SK-N-SH (cell line): ENCODE measurements at regions not wholly inside any gene's neighbourhood (a gene's known extent, or its start where the extent isn't known, plus 50 kb on each side); places are given as distances from the start of the nearest gene placed in this dataset.

ENCODE experiments used
- CTCF ChIA-PET: fragments of 300-600, 350-600 bp; formaldehyde crosslinking; extraction: SDS; loops from one replicate; lab custom pipeline; 2021; lab: Yijun Ruan, JAX
- POLR2A ChIA-PET: fragments of 350-600 bp; sonication (Branson Sonifier 250); formaldehyde crosslinking; extraction: SDS; loops from one replicate; lab custom pipeline; 2020; ENCODE audit warnings: antibody characterized with exemption, inconsistent platforms; lab: Yijun Ruan, JAX
- DNase-seq: peaks from one replicate; pipeline ENCODE4 v3.0.0; 2012
- H2AFZ ChIP-seq: fragments of 200-600 bp; sonication (generic); 2 replicates; pipeline ENCODE4 v1.8.1; 2016; ENCODE audit warnings: antibody characterized with exemption, mild to moderate bottlenecking, low read depth
- H3F3A ChIP-seq: fragments of 200-600 bp; sonication (generic); replicated peaks from 2 replicates; pipeline ENCODE3; 2016; ENCODE audit warnings: antibody characterized with exemption, mild to moderate bottlenecking; ENCODE audit not compliant: insufficient read depth
- H3K27ac ChIP-seq, 2 experiments: fragments of 200-500 bp in 1 of 2; fragments of 200-600 bp in 1 of 2; sonication (Bioruptor generic) in 1 of 2; sonication (generic), shearing (Covaris generic) in 1 of 2; 2 replicates each; pipeline versions ENCODE4 v1.5.1 to v1.6.1; 2014 to 2016; ENCODE audit warnings: low read depth in 2 of 2, inconsistent platforms in 1 of 2, low read length in 1 of 2, mild to moderate bottlenecking in 1 of 2, mixed read lengths in 1 of 2
- H3K27me3 ChIP-seq: fragments of 200-600 bp; sonication (generic), shearing (Covaris generic); 2 replicates; pipeline ENCODE4 v1.6.1; 2016; ENCODE audit warnings: mixed run types; ENCODE audit not compliant: insufficient read depth
- H3K36me3 ChIP-seq, 2 experiments: fragments of 200-500 bp in 1 of 2; fragments of 200-600 bp in 1 of 2; sonication (Bioruptor generic) in 1 of 2; sonication (generic) in 1 of 2; replicated peaks in 1 of 2; 2 replicates each; pipeline versions ENCODE3 to v1.5.1; 2014 to 2016; ENCODE audit warnings: low read length in 1 of 2, mild to moderate bottlenecking in 1 of 2; ENCODE audit not compliant: insufficient read depth in 2 of 2, control insufficient read depth in 1 of 2
- H3K4me1 ChIP-seq, 2 experiments: fragments of 200-500 bp in 1 of 2; fragments of 200-600 bp in 1 of 2; sonication (Bioruptor generic) in 1 of 2; sonication (generic), shearing (Covaris generic) in 1 of 2; 2 replicates each; pipeline versions ENCODE4 v1.5.1 to v1.6.1; 2014 to 2016; ENCODE audit warnings: low read depth in 1 of 2, low read length in 1 of 2, mixed run types in 1 of 2; ENCODE audit not compliant: insufficient read depth in 2 of 2, control insufficient read depth in 1 of 2
- H3K4me2 ChIP-seq: fragments of 200-600 bp; sonication (generic), shearing (Covaris generic); 2 replicates; pipeline ENCODE4 v1.6.1; 2017; ENCODE audit warnings: mixed run types
- H3K4me3 ChIP-seq, 2 experiments: fragments of 200-500 bp in 1 of 2; fragments of 200-600 bp in 1 of 2; sonication (Bioruptor generic) in 1 of 2; sonication (generic), shearing (Covaris generic) in 1 of 2; 2 replicates each; pipeline versions ENCODE4 v1.5.1 to v1.8.1; 2014 to 2016; ENCODE audit warnings: low read depth in 2 of 2, inconsistent platforms in 1 of 2, low read length in 1 of 2, mild to moderate bottlenecking in 1 of 2, mixed read lengths in 1 of 2, moderate library complexity in 1 of 2
- H3K79me2 ChIP-seq: fragments of 200-600 bp; sonication (generic); 2 replicates; pipeline ENCODE4 v1.8.1; 2017; ENCODE audit warnings: mild to moderate bottlenecking; ENCODE audit not compliant: insufficient read depth
- H3K9ac ChIP-seq: fragments of 200-600 bp; sonication (generic); 2 replicates; pipeline ENCODE4 v1.6.1; 2017; ENCODE audit warnings: mixed run types
- H3K9me2 ChIP-seq: fragments of 200-600 bp; sonication (generic); 2 replicates; pipeline ENCODE4 v1.6.1; 2017; ENCODE audit warnings: mixed run types
- H3K9me3 ChIP-seq: fragments of 200-600 bp; sonication (generic); 2 replicates; pipeline ENCODE4 v1.6.1; 2017; ENCODE audit warnings: mixed run types, mild to moderate bottlenecking, moderate library complexity
- H4K20me1 ChIP-seq: fragments of 200-600 bp; sonication (generic); 2 replicates; pipeline ENCODE4 v1.6.1; 2017; ENCODE audit warnings: mild to moderate bottlenecking, mixed run types; ENCODE audit not compliant: insufficient read depth
- ELF1 ChIP-seq: IDR thresholded peaks from 2 replicates; pipeline ENCODE4 v1.4.0; 2012
- EP300 ChIP-seq, 2 experiments: IDR thresholded peaks; 2 replicates each; pipeline versions ENCODE4 v1.4.0 to v1.6.1; 2012; ENCODE audit warnings: borderline replicate concordance in 1 of 2, low read depth in 1 of 2, low read length in 1 of 2
- FOSL2 ChIP-seq: IDR thresholded peaks from 2 replicates; pipeline ENCODE4 v1.4.0; 2012; ENCODE audit warnings: low read depth, mild to moderate bottlenecking, moderate library complexity, borderline replicate concordance
- FOXM1 ChIP-seq: IDR thresholded peaks from 2 replicates; pipeline ENCODE4 v1.4.0; 2012; ENCODE audit warnings: low read depth, mild to moderate bottlenecking
- GATA2 ChIP-seq: sonication (generic); formaldehyde crosslinking; IDR thresholded peaks from 2 replicates; pipeline ENCODE4 v1.5.0; 2020; ENCODE audit warnings: mild to moderate bottlenecking, missing genetic modification reagents
- IRF3 ChIP-seq: fragments of 150-350 bp; IDR thresholded peaks from 2 replicates; pipeline ENCODE4 v1.6.1; 2016; ENCODE audit warnings: mild to moderate bottlenecking, low read depth, low read length
- NFIC ChIP-seq: IDR thresholded peaks from 2 replicates; pipeline ENCODE4 v1.4.0; 2012; ENCODE audit warnings: borderline replicate concordance
- NRF1 ChIP-seq: IDR thresholded peaks from 2 replicates; pipeline ENCODE4 v1.6.1; 2012; ENCODE audit warnings: low read depth, mild to moderate bottlenecking, low read length
- POLR2AphosphoS5 ChIP-seq: IDR thresholded peaks from 2 replicates; pipeline ENCODE4 v1.6.1; 2012; ENCODE audit warnings: low read depth, low read length
- RCOR1 ChIP-seq: fragments of 150-350 bp; IDR thresholded peaks from 2 replicates; pipeline ENCODE4 v1.6.1; 2017; ENCODE audit warnings: antibody characterized with exemption, low read length
- RFX5 ChIP-seq: IDR thresholded peaks from 2 replicates; pipeline ENCODE4 v1.6.1; 2012; ENCODE audit warnings: mild to moderate bottlenecking, improper control_type of control experiment, low read length
- RXRA ChIP-seq: IDR thresholded peaks from 2 replicates; pipeline ENCODE4 v1.4.0; 2012; ENCODE audit warnings: low read depth, mild to moderate bottlenecking, borderline replicate concordance
- SMC3 ChIP-seq: IDR thresholded peaks from 2 replicates; pipeline ENCODE4 v1.6.1; 2012; ENCODE audit warnings: low read depth, low read length, improper control_type of control experiment
- TEAD4 ChIP-seq: IDR thresholded peaks from 2 replicates; pipeline ENCODE4 v1.4.0; 2012; ENCODE audit warnings: mild to moderate bottlenecking, borderline replicate concordance; ENCODE audit not compliant: insufficient read depth
- WGBS: methylation state at CpG from one replicate; pipeline ENCODE4 v1.1.6; 2017; ENCODE audit warnings: low lambda C conversion rate; 5-methylcytosine and 5-hydroxymethylcytosine counted together
- TF ChIP-seq, protein P1 (sequence below): fragments of 200-600 bp; sonication (generic); IDR thresholded peaks from 2 replicates; pipeline ENCODE4 v1.6.1; 2017; ENCODE audit warnings: antibody characterized with exemption, mild to moderate bottlenecking, moderate library complexity
- TF ChIP-seq, protein P2 (sequence below): IDR thresholded peaks from 2 replicates; pipeline ENCODE4 v1.6.1; 2012; ENCODE audit warnings: mild to moderate bottlenecking, low read depth, low read length, moderate library complexity

DNA sequence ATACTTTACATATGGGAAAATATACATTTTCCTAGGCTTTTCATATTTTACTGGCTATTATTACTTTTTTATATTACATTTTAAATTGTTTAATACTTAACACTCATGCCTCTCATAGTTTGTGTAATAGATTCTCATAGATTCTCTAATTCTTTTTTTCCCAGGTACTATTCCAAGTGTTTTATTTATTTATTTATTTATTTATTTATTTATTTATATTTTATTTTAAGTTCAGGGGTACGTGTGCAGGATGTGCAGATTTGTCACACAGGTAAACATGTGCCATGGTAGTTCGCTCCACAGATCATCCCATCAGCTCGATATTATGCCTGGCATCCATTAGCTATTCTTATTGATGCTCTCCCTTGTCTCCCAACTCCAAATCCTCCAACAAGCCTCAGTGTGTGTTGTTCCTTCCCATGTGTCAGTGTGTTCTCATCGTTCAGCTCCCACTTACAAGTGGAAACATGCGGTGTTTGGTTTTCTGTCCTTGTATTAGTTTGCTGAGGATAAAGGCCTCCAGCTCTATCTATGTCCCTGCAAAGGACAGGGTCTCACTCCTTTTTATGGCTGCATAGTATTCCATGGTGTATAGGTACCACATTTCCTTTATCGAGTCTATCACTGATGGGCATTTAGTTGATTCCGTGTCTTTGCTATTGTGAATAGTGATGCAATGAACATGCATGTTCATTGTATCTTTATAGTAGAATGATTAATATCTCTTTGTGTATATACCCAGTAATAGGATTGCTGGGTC, 205.4 kb upstream of the P2RY1 start:
- H2AFZ ChIP-seq, result no peak overlapping the region
- no peaks in the 10 kb centered on the region for H4K20me1 ChIP-seq
- H3K9me2 ChIP-seq, result no peaks in the 10 kb centered on the region
- H3K4me3 ChIP-seq, result no peak overlapping the region
- H3K36me3 ChIP-seq, result no peaks in the 10 kb centered on the region
- no peak overlapping the region for H3K4me2 ChIP-seq
- TF ChIP-seq, protein P1, sequence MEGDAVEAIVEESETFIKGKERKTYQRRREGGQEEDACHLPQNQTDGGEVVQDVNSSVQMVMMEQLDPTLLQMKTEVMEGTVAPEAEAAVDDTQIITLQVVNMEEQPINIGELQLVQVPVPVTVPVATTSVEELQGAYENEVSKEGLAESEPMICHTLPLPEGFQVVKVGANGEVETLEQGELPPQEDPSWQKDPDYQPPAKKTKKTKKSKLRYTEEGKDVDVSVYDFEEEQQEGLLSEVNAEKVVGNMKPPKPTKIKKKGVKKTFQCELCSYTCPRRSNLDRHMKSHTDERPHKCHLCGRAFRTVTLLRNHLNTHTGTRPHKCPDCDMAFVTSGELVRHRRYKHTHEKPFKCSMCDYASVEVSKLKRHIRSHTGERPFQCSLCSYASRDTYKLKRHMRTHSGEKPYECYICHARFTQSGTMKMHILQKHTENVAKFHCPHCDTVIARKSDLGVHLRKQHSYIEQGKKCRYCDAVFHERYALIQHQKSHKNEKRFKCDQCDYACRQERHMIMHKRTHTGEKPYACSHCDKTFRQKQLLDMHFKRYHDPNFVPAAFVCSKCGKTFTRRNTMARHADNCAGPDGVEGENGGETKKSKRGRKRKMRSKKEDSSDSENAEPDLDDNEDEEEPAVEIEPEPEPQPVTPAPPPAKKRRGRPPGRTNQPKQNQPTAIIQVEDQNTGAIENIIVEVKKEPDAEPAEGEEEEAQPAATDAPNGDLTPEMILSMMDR, result no peak
- no peak for TF ChIP-seq ELF1
- TF ChIP-seq RXRA, result no peak
- no peak for TF ChIP-seq EP300 (IDR thresholded peaks at IDR 0.05; ENCODE audit: borderline replicate concordance in 1 of 2, low read depth in 1 of 2, low read length in 1 of 2)
- no peak for TF ChIP-seq IRF3
- TF ChIP-seq, all 33 proteins: peak for 0
- Histone ChIP-seq H3K9me3 (no peaks in the 10 kb centered on the region), H3K27ac (no peak overlapping the region), H3K27me3 (no peaks in the 10 kb centered on the region), H3K4me1 (no peaks in the 10 kb centered on the region), H3K79me2 (no peaks in the 10 kb centered on the region), H3F3A (no peaks in the 10 kb centered on the region), H3K9ac (no peak overlapping the region)
- CTCF ChIA-PET, result no interaction called here
- POLR2A ChIA-PET, result no interaction called here
- no peak for DNase-seq
- 56% methylated on average over 7 of the region's 7 CpGs for WGBS

DNA sequence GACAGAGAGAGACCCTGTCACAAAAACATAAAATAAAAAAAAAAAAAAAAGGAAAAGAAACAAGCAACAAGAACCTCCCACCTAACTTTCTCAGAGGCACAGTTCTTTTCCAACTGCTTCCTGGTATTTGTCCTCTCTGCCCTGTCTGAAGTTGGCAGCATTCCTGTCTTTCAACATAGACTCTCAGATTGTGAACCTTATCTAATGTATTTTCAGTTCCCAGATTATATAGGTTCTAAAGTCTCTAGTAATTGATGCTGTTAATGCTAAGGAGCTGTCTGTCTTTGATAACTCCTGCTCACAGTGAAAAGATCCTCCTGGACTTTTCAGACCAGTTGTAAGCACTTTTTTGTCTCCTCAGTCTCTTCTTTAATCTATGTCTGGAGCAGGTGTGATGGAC, 199.5 kb upstream of the P2RY1 start:
- Histone ChIP-seq H4K20me1 (no peaks in the 10 kb centered on the region), H3F3A (no peaks in the 10 kb centered on the region), H3K27ac (no peak overlapping the region), H3K9me3 (no peaks in the 10 kb centered on the region), H3K4me3 (no peak overlapping the region), H3K9ac (no peak overlapping the region), H3K9me2 (no peaks in the 10 kb centered on the region), H3K4me1 (no peaks in the 10 kb centered on the region; a peak in 1 of 4 replicates), H2AFZ (no peak overlapping the region), H3K79me2 (no peaks in the 10 kb centered on the region), H3K36me3 (no peaks in the 10 kb centered on the region), H3K4me2 (no peak overlapping the region), H3K27me3 (no peaks in the 10 kb centered on the region)
- no peak for DNase-seq
- POLR2A ChIA-PET, result no interaction called here
- TF ChIP-seq ELF1 (no peak), RCOR1 (no peak), NRF1 (no peak), EP300 (IDR thresholded peaks at IDR 0.05; ENCODE audit: borderline replicate concordance in 1 of 2, low read depth in 1 of 2, low read length in 1 of 2) (no peak), FOSL2 (no peak), FOXM1 (no peak), TEAD4 (no peak), NFIC (no peak), GATA2 (CRISPR knock-in tag) (no peak), IRF3 (no peak), SMC3 (no peak), RFX5 (no peak), POLR2AphosphoS5 (no peak), RXRA (no peak)
- TF ChIP-seq, protein P2, sequence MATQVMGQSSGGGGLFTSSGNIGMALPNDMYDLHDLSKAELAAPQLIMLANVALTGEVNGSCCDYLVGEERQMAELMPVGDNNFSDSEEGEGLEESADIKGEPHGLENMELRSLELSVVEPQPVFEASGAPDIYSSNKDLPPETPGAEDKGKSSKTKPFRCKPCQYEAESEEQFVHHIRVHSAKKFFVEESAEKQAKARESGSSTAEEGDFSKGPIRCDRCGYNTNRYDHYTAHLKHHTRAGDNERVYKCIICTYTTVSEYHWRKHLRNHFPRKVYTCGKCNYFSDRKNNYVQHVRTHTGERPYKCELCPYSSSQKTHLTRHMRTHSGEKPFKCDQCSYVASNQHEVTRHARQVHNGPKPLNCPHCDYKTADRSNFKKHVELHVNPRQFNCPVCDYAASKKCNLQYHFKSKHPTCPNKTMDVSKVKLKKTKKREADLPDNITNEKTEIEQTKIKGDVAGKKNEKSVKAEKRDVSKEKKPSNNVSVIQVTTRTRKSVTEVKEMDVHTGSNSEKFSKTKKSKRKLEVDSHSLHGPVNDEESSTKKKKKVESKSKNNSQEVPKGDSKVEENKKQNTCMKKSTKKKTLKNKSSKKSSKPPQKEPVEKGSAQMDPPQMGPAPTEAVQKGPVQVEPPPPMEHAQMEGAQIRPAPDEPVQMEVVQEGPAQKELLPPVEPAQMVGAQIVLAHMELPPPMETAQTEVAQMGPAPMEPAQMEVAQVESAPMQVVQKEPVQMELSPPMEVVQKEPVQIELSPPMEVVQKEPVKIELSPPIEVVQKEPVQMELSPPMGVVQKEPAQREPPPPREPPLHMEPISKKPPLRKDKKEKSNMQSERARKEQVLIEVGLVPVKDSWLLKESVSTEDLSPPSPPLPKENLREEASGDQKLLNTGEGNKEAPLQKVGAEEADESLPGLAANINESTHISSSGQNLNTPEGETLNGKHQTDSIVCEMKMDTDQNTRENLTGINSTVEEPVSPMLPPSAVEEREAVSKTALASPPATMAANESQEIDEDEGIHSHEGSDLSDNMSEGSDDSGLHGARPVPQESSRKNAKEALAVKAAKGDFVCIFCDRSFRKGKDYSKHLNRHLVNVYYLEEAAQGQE, result no peak
- TF ChIP-seq, protein P1, result no peak
- CTCF ChIA-PET, result no interaction called here
